DOHH2 (cell line): ENCODE measurements at regions not wholly inside any gene's neighbourhood (a gene's known extent, or its start where the extent isn't known, plus 50 kb on each side); places are given as distances from the start of the nearest gene placed in this dataset.

Source experiments
- CTCF ChIP-seq: fragments of 200-600 bp; sonication (generic); IDR thresholded peaks from one replicate; pipeline ENCODE4 v1.5.1; 2014; ENCODE audit warnings: antibody characterized with exemption, mild to moderate bottlenecking, low read depth, low read length; ENCODE audit not compliant: poor library complexity, severe bottlenecking
- EZH2phosphoT487 ChIP-seq: fragments of 200-600 bp; sonication (generic); IDR thresholded peaks from 2 replicates; pipeline ENCODE4 v1.6.1; 2017; ENCODE audit warnings: borderline replicate concordance, mild to moderate bottlenecking, antibody characterized with exemption, low read length, moderate library complexity, mixed read lengths

GRCh38 chr11:69880041-69880825 is 61.0 kb upstream of the FGF3 start:
- no peak for TF ChIP-seq CTCF
- no peak for TF ChIP-seq EZH2phosphoT487
